Lower leg skin (tissue), 3 donors: ENCODE measurements at regions not wholly inside any gene's neighbourhood (a gene's known extent, or its start where the extent isn't known, plus 50 kb on each side); places are given as distances from the start of the nearest gene placed in this dataset.

Source experiments
- CTCF ChIP-seq, 3 donors: fragments of 450-650 bp; IDR thresholded peaks; one replicate each; pipeline ENCODE4 v1.5.1; 2016; ENCODE audit warnings: antibody characterized with exemption in 3 of 3, mild to moderate bottlenecking in 3 of 3, moderate library complexity in 2 of 3
- POLR2A ChIP-seq, 2 donors: fragments of 450-650 bp; IDR thresholded peaks; one replicate each; pipeline ENCODE4 v1.6.1; 2016 to 2017; ENCODE audit warnings: antibody characterized with exemption in 2 of 2, mild to moderate bottlenecking in 1 of 2, moderate library complexity in 1 of 2

GRCh38 chr15:91369823-91370222 is 269.8 kb downstream of the SV2B start:
- no peak for TF ChIP-seq CTCF (IDR thresholded peaks at IDR 0.05)
- no peak for TF ChIP-seq POLR2A (IDR thresholded peaks at IDR 0.05)
